ENCODE measurements at regions not wholly inside any gene's neighbourhood (a gene's known extent, or its start where the extent isn't known, plus 50 kb on each side); places are given as distances from the start of the nearest gene placed in this dataset.

DNA sequence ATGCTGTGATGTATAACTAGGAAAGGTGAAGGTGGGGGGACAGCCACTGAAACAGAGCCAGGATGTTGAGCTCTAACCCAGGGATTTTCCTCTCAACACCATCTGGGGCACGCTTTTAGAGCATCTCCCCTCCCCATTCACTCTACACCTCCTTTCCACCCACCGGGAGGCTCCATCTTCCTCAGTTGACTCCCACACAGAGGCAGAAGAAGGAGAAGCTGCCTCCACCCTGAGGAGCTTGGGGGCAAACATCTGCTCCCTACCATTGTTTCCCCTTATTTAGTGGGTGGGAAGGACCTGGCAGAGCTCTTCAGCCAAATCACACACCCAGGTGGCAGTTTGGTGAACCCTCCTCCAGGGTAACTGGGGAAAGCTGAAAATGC, 50.0 kb upstream of the ADA2 start:
- no peak for DNase-seq (ENCODE audit: insufficient read length, low spot score)
- TF ChIP-seq SPI1 (IDR thresholded peaks at IDR 0.05; ENCODE audit: low read depth, low read length) (no peak), POLR2AphosphoS5 (IDR thresholded peaks at IDR 0.05; ENCODE audit: low read depth, low read length) (no peak), POU2F2 (IDR thresholded peaks at IDR 0.05; ENCODE audit: low read depth, low read length) (no peak), TAF1 (IDR thresholded peaks at IDR 0.05; ENCODE audit: low read depth, low read length) (no peak), PAX5 (IDR thresholded peaks at IDR 0.05; ENCODE audit: insufficient read depth, low read length, severe bottlenecking) (no peak), POLR2A (IDR thresholded peaks at IDR 0.05; ENCODE audit: low read depth, low read length) (no peak)

More for the DNA sequence above, 50.0 kb upstream of the ADA2 start:
- FAIRE-seq: no peak
